SK-N-SH (cell line): ENCODE measurements at regions not wholly inside any gene's neighbourhood (a gene's known extent, or its start where the extent isn't known, plus 50 kb on each side); places are given as distances from the start of the nearest gene placed in this dataset.
A peak's percentile ranks its signal among the peaks of the same experiment; 100 is the strongest.

Experiments
- CTCF ChIA-PET: fragments of 300-600, 350-600 bp; formaldehyde crosslinking; extraction: SDS; loops from one replicate; lab custom pipeline; 2021; lab: Yijun Ruan, JAX
- POLR2A ChIA-PET: fragments of 350-600 bp; sonication (Branson Sonifier 250); formaldehyde crosslinking; extraction: SDS; loops from one replicate; lab custom pipeline; 2020; ENCODE audit warnings: antibody characterized with exemption, inconsistent platforms; lab: Yijun Ruan, JAX
- DNase-seq: peaks from one replicate; pipeline ENCODE4 v3.0.0; 2012
- H2AFZ ChIP-seq: fragments of 200-600 bp; sonication (generic); 2 replicates; pipeline ENCODE4 v1.8.1; 2016; ENCODE audit warnings: antibody characterized with exemption, mild to moderate bottlenecking, low read depth
- H3F3A ChIP-seq: fragments of 200-600 bp; sonication (generic); replicated peaks from 2 replicates; pipeline ENCODE3; 2016; ENCODE audit warnings: antibody characterized with exemption, mild to moderate bottlenecking; ENCODE audit not compliant: insufficient read depth
- H3K27ac ChIP-seq, 2 experiments: fragments of 200-500 bp in 1 of 2; fragments of 200-600 bp in 1 of 2; sonication (Bioruptor generic) in 1 of 2; sonication (generic), shearing (Covaris generic) in 1 of 2; 2 replicates each; pipeline versions ENCODE4 v1.5.1 to v1.6.1; 2014 to 2016; ENCODE audit warnings: low read depth in 2 of 2, inconsistent platforms in 1 of 2, low read length in 1 of 2, mild to moderate bottlenecking in 1 of 2, mixed read lengths in 1 of 2
- H3K27me3 ChIP-seq: fragments of 200-600 bp; sonication (generic), shearing (Covaris generic); 2 replicates; pipeline ENCODE4 v1.6.1; 2016; ENCODE audit warnings: mixed run types; ENCODE audit not compliant: insufficient read depth
- H3K36me3 ChIP-seq, 2 experiments: fragments of 200-500 bp in 1 of 2; fragments of 200-600 bp in 1 of 2; sonication (Bioruptor generic) in 1 of 2; sonication (generic) in 1 of 2; replicated peaks in 1 of 2; 2 replicates each; pipeline versions ENCODE3 to v1.5.1; 2014 to 2016; ENCODE audit warnings: low read length in 1 of 2, mild to moderate bottlenecking in 1 of 2; ENCODE audit not compliant: insufficient read depth in 2 of 2, control insufficient read depth in 1 of 2
- H3K4me1 ChIP-seq, 2 experiments: fragments of 200-500 bp in 1 of 2; fragments of 200-600 bp in 1 of 2; sonication (Bioruptor generic) in 1 of 2; sonication (generic), shearing (Covaris generic) in 1 of 2; 2 replicates each; pipeline versions ENCODE4 v1.5.1 to v1.6.1; 2014 to 2016; ENCODE audit warnings: low read depth in 1 of 2, low read length in 1 of 2, mixed run types in 1 of 2; ENCODE audit not compliant: insufficient read depth in 2 of 2, control insufficient read depth in 1 of 2
- H3K4me2 ChIP-seq: fragments of 200-600 bp; sonication (generic), shearing (Covaris generic); 2 replicates; pipeline ENCODE4 v1.6.1; 2017; ENCODE audit warnings: mixed run types
- H3K4me3 ChIP-seq, 2 experiments: fragments of 200-500 bp in 1 of 2; fragments of 200-600 bp in 1 of 2; sonication (Bioruptor generic) in 1 of 2; sonication (generic), shearing (Covaris generic) in 1 of 2; 2 replicates each; pipeline versions ENCODE4 v1.5.1 to v1.8.1; 2014 to 2016; ENCODE audit warnings: low read depth in 2 of 2, inconsistent platforms in 1 of 2, low read length in 1 of 2, mild to moderate bottlenecking in 1 of 2, mixed read lengths in 1 of 2, moderate library complexity in 1 of 2
- H3K79me2 ChIP-seq: fragments of 200-600 bp; sonication (generic); 2 replicates; pipeline ENCODE4 v1.8.1; 2017; ENCODE audit warnings: mild to moderate bottlenecking; ENCODE audit not compliant: insufficient read depth
- H3K9ac ChIP-seq: fragments of 200-600 bp; sonication (generic); 2 replicates; pipeline ENCODE4 v1.6.1; 2017; ENCODE audit warnings: mixed run types
- H3K9me2 ChIP-seq: fragments of 200-600 bp; sonication (generic); 2 replicates; pipeline ENCODE4 v1.6.1; 2017; ENCODE audit warnings: mixed run types
- H3K9me3 ChIP-seq: fragments of 200-600 bp; sonication (generic); 2 replicates; pipeline ENCODE4 v1.6.1; 2017; ENCODE audit warnings: mixed run types, mild to moderate bottlenecking, moderate library complexity
- H4K20me1 ChIP-seq: fragments of 200-600 bp; sonication (generic); 2 replicates; pipeline ENCODE4 v1.6.1; 2017; ENCODE audit warnings: mild to moderate bottlenecking, mixed run types; ENCODE audit not compliant: insufficient read depth
- CHD2 ChIP-seq: fragments of 150-350 bp; IDR thresholded peaks from 2 replicates; pipeline ENCODE4 v1.6.1; 2018; ENCODE audit warnings: low read length; ENCODE audit not compliant: partially characterized antibody
- EP300 ChIP-seq, 2 experiments: IDR thresholded peaks; 2 replicates each; pipeline versions ENCODE4 v1.4.0 to v1.6.1; 2012; ENCODE audit warnings: borderline replicate concordance in 1 of 2, low read depth in 1 of 2, low read length in 1 of 2
- FOXJ3 ChIP-seq: sonication (generic); formaldehyde crosslinking; IDR thresholded peaks from 2 replicates; pipeline ENCODE4 v1.5.1; 2020; ENCODE audit warnings: mild to moderate bottlenecking, missing genetic modification reagents
- GABPA ChIP-seq: IDR thresholded peaks from 2 replicates; pipeline ENCODE4 v1.4.0; 2012; ENCODE audit warnings: low read depth, mild to moderate bottlenecking
- GATA2 ChIP-seq: sonication (generic); formaldehyde crosslinking; IDR thresholded peaks from 2 replicates; pipeline ENCODE4 v1.5.0; 2020; ENCODE audit warnings: mild to moderate bottlenecking, missing genetic modification reagents
- JUND ChIP-seq: IDR thresholded peaks from 2 replicates; pipeline ENCODE4 v1.4.0; 2012
- MAX ChIP-seq: IDR thresholded peaks from 2 replicates; pipeline ENCODE4 v1.4.0; 2012; ENCODE audit warnings: low read depth
- NFIC ChIP-seq: IDR thresholded peaks from 2 replicates; pipeline ENCODE4 v1.4.0; 2012; ENCODE audit warnings: borderline replicate concordance
- NRF1 ChIP-seq: IDR thresholded peaks from 2 replicates; pipeline ENCODE4 v1.6.1; 2012; ENCODE audit warnings: low read depth, mild to moderate bottlenecking, low read length
- RAD21 ChIP-seq: IDR thresholded peaks from 2 replicates; pipeline ENCODE4 v1.6.1; 2012; ENCODE audit warnings: mild to moderate bottlenecking, low read length
- RCOR1 ChIP-seq: fragments of 150-350 bp; IDR thresholded peaks from 2 replicates; pipeline ENCODE4 v1.6.1; 2017; ENCODE audit warnings: antibody characterized with exemption, low read length
- REST ChIP-seq: IDR thresholded peaks from 2 replicates; pipeline ENCODE4 v1.6.1; 2012; ENCODE audit warnings: mild to moderate bottlenecking, low read depth, low read length, moderate library complexity
- RFX5 ChIP-seq: IDR thresholded peaks from 2 replicates; pipeline ENCODE4 v1.6.1; 2012; ENCODE audit warnings: mild to moderate bottlenecking, improper control_type of control experiment, low read length
- SIN3A ChIP-seq: IDR thresholded peaks from 2 replicates; pipeline ENCODE4 v1.6.1; 2012; ENCODE audit warnings: low read depth, mild to moderate bottlenecking, low read length, moderate library complexity, borderline replicate concordance
- USF1 ChIP-seq: IDR thresholded peaks from 2 replicates; pipeline ENCODE4 v1.4.0; 2012; ENCODE audit warnings: low read depth, borderline replicate concordance
- USF2 ChIP-seq: fragments of 150-350 bp; IDR thresholded peaks from 2 replicates; pipeline ENCODE4 v1.6.1; 2017; ENCODE audit warnings: antibody characterized with exemption, low read length, low read depth, borderline replicate concordance
- WGBS: methylation state at CpG from one replicate; pipeline ENCODE4 v1.1.6; 2017; ENCODE audit warnings: low lambda C conversion rate; 5-methylcytosine and 5-hydroxymethylcytosine counted together

GRCh38 chr10:31709476-31709875 lies 219.2 kb downstream of the ARHGAP12 start:
- Histone ChIP-seq H3K4me1 (peaks cover 3 to 15% of the 10 kb centered on the region in 2 experiments; a peak in 2 of 4 replicates), H3K4me3 (no peak overlapping the region), H3K9me2 (no peaks in the 10 kb centered on the region), H3F3A (no peaks in the 10 kb centered on the region), H4K20me1 (no peaks in the 10 kb centered on the region), H2AFZ (no peak overlapping the region), H3K4me2 (no peak overlapping the region), H3K36me3 (no peaks in the 10 kb centered on the region), H3K79me2 (no peaks in the 10 kb centered on the region), H3K27ac (no peak overlapping the region), H3K27me3 (no peaks in the 10 kb centered on the region), H3K9ac (no peak overlapping the region), H3K9me3 (no peaks in the 10 kb centered on the region; the same call in 1 of the 2 replicates)
- no peak for DNase-seq
- TF ChIP-seq FOXJ3 (CRISPR knock-in tag) (no peak), USF2 (no peak), SIN3A (no peak), MAX (no peak)
- ChIA-PET CTCF (interaction anchor here (0.6 to 1.0 kb wide), 2 partner anchors 13 to 1119 kb away, joined by 3 read pairs; no protein-coding TSS in a partner anchor), POLR2A (no interaction called here)

- H3F3A ChIP-seq, result no peaks in the 10 kb centered on the region
- peaks cover 3 to 15% of the 10 kb centered on the region in 2 experiments; a peak in 2 of 4 replicates for H3K4me1 ChIP-seq
- WGBS, result 83% methylated on average over 3 of the region's 3 CpGs
- no peak overlapping the region for H3K4me3 ChIP-seq
- no peaks in the 10 kb centered on the region for H3K27me3 ChIP-seq
- no peak for TF ChIP-seq RCOR1
- TF ChIP-seq RAD21, result peak; percentile 23; the same call in 1 of the 2 replicates
- H3K79me2 ChIP-seq, result no peaks in the 10 kb centered on the region
- H3K9ac ChIP-seq, result no peak overlapping the region
- no peaks in the 10 kb centered on the region for H3K36me3 ChIP-seq
- H3K27ac ChIP-seq, result no peak overlapping the region
- ChIA-PET POLR2A (no interaction called here), CTCF (interaction anchor here (1.0 kb wide), 1 partner anchor 13 kb away, joined by 3 read pairs; no protein-coding TSS in a partner anchor)
- no peaks in the 10 kb centered on the region; the same call in 1 of the 2 replicates for H3K9me3 ChIP-seq
- no peak overlapping the region for H3K4me2 ChIP-seq
- no peaks in the 10 kb centered on the region for H4K20me1 ChIP-seq
- H3K9me2 ChIP-seq, result no peaks in the 10 kb centered on the region
- no peak for DNase-seq
- H2AFZ ChIP-seq, result no peak overlapping the region
Measured at GRCh38 chr10:31709028-31709427, 219.6 kb downstream of the ARHGAP12 start.

GRCh38 chr10:31708474-31708873 lies 220.2 kb downstream of the ARHGAP12 start:
- Histone ChIP-seq H2AFZ (no peak overlapping the region), H3K9me2 (no peaks in the 10 kb centered on the region), H3K79me2 (no peaks in the 10 kb centered on the region), H3K4me1 (peaks cover 3 to 15% of the 10 kb centered on the region in 2 experiments; a peak in 2 of 4 replicates), H3K9me3 (no peaks in the 10 kb centered on the region; the same call in 1 of the 2 replicates), H4K20me1 (no peaks in the 10 kb centered on the region), H3F3A (no peaks in the 10 kb centered on the region), H3K27me3 (no peaks in the 10 kb centered on the region), H3K4me2 (no peak overlapping the region), H3K4me3 (no peak overlapping the region), H3K36me3 (no peaks in the 10 kb centered on the region), H3K27ac (no peak overlapping the region), H3K9ac (no peak overlapping the region)
- 79% methylated on average over 9 of the region's 9 CpGs for WGBS
- DNase-seq, result no peak
- POLR2A ChIA-PET, result no interaction called here
- CTCF ChIA-PET, result interaction anchor here (1.0 kb wide), 1 partner anchor 14 kb away, joined by 3 read pairs; no protein-coding TSS in a partner anchor
- TF ChIP-seq GABPA (no peak), USF1 (no peak), CHD2 (no peak), RFX5 (no peak), JUND (no peak), SIN3A (no peak), NRF1 (no peak), NFIC (no peak), GATA2 (CRISPR knock-in tag) (no peak), EP300 (IDR thresholded peaks at IDR 0.05; ENCODE audit: borderline replicate concordance in 1 of 2, low read depth in 1 of 2, low read length in 1 of 2) (no peak), REST (no peak), FOXJ3 (CRISPR knock-in tag) (no peak)
